ENCODE measurements at regions not wholly inside any gene's neighbourhood (a gene's known extent, or its start where the extent isn't known, plus 50 kb on each side); places are given as distances from the start of the nearest gene placed in this dataset.

GRCh38 chr20:23152308-23152892 is 66.3 kb upstream of the CD93 start:
- TF ChIP-seq CTCF (IDR thresholded peaks at IDR 0.05; ENCODE audit: borderline replicate concordance, extremely low read depth, insufficient read depth): no peak
- Histone ChIP-seq H3K27me3 (ENCODE audit: control insufficient read depth, insufficient read depth, low read length) (no peaks in the 10 kb centered on the region), H3K9ac (ENCODE audit: low read length in 3 of 3) (no peak overlapping the region), H3K4me1 (ENCODE audit: control insufficient read depth in 2 of 3, insufficient read depth in 2 of 3, low read depth in 1 of 3, low read length in 3 of 3) (peaks cover 0 to 8% (median 7%) of the 10 kb centered on the region in 3 donors), H3K4me3 (ENCODE audit: low read length in 3 of 3) (no peak overlapping the region), H3K9me3 (ENCODE audit: control insufficient read depth in 2 of 3, insufficient read depth in 1 of 3, low read length in 3 of 3) (no peaks in the 10 kb centered on the region), H3K27ac (ENCODE audit: low read depth in 2 of 2, low read length in 2 of 2) (peak overlapping the region; percentile 3 to 76), H3K36me3 (ENCODE audit: control insufficient read depth in 2 of 3, insufficient read depth in 3 of 3, low read length in 3 of 3) (no peaks in the 10 kb centered on the region)
- FAIRE-seq (no peak), DNase-seq (peak in 4 of 5 donors; percentile 33 to 90 (median 50))
- intact Hi-C loops (cut with DNase I): no loop called here

GRCh38 chr20:23151885-23152284 is 65.8 kb upstream of the CD93 start:
- no peak overlapping the region for H3K9ac ChIP-seq (ENCODE audit: low read length in 3 of 3)
- peak overlapping the region; percentile 3 to 76 for H3K27ac ChIP-seq (ENCODE audit: low read depth in 2 of 2, low read length in 2 of 2)
- H3K27me3 ChIP-seq (ENCODE audit: control insufficient read depth, insufficient read depth, low read length): no peaks in the 10 kb centered on the region
- DNase-seq (no peak), FAIRE-seq (no peak)
- TF ChIP-seq CTCF (IDR thresholded peaks at IDR 0.05; ENCODE audit: borderline replicate concordance, extremely low read depth, insufficient read depth): no peak
- intact Hi-C loops (cut with DNase I): no loop called here
- peaks cover 0 to 8% (median 8%) of the 10 kb centered on the region in 3 donors for H3K4me1 ChIP-seq (ENCODE audit: control insufficient read depth in 2 of 3, insufficient read depth in 2 of 3, low read depth in 1 of 3, low read length in 3 of 3)
- no peaks in the 10 kb centered on the region for H3K36me3 ChIP-seq (ENCODE audit: control insufficient read depth in 2 of 3, insufficient read depth in 3 of 3, low read length in 3 of 3)
- H3K9me3 ChIP-seq (ENCODE audit: control insufficient read depth in 2 of 3, insufficient read depth in 1 of 3, low read length in 3 of 3): no peaks in the 10 kb centered on the region
- H3K4me3 ChIP-seq (ENCODE audit: low read length in 3 of 3): no peak overlapping the region

- Histone ChIP-seq H3K27ac (ENCODE audit: low read depth in 2 of 2, low read length in 2 of 2) (peak overlapping the region in 1 of 2 donors; percentile 76), H3K4me1 (ENCODE audit: control insufficient read depth in 2 of 3, insufficient read depth in 2 of 3, low read depth in 1 of 3, low read length in 3 of 3) (peaks cover 0 to 8% (median 8%) of the 10 kb centered on the region in 3 donors), H3K27me3 (ENCODE audit: control insufficient read depth, insufficient read depth, low read length) (no peaks in the 10 kb centered on the region), H3K36me3 (ENCODE audit: control insufficient read depth in 2 of 3, insufficient read depth in 3 of 3, low read length in 3 of 3) (no peaks in the 10 kb centered on the region), H3K9me3 (ENCODE audit: control insufficient read depth in 2 of 3, insufficient read depth in 1 of 3, low read length in 3 of 3) (no peaks in the 10 kb centered on the region), H3K4me3 (ENCODE audit: low read length in 3 of 3) (no peak overlapping the region), H3K9ac (ENCODE audit: low read length in 3 of 3) (no peak overlapping the region)
- TF ChIP-seq CTCF (IDR thresholded peaks at IDR 0.05; ENCODE audit: borderline replicate concordance, extremely low read depth, insufficient read depth): no peak
- intact Hi-C loops (cut with DNase I): no loop called here
- no peak for FAIRE-seq
- no peak for DNase-seq
Measured at GRCh38 chr20:23151008-23151703, 65.0 kb upstream of the CD93 start.

Measured in kidney (tissue), 13 donors.